Epithelial cell of esophagus (primary cell): ENCODE measurements at regions not wholly inside any gene's neighbourhood (a gene's known extent, or its start where the extent isn't known, plus 50 kb on each side); places are given as distances from the start of the nearest gene placed in this dataset.

Experiments used
- DNase-seq: peaks from one replicate; pipeline ENCODE4 v3.0.0; 2010; ENCODE audit warnings: low read depth
- H3K4me3 ChIP-seq: 2 replicates; pipeline ENCODE4 v1.5.1; 2011; ENCODE audit warnings: mild to moderate bottlenecking, low read length, control low read depth
- TF ChIP-seq, protein P1 (sequence below): IDR thresholded peaks from 2 replicates; pipeline ENCODE4 v1.5.1; 2011; ENCODE audit warnings: low read depth, mild to moderate bottlenecking, low read length, control low read depth, inconsistent platforms; ENCODE audit not compliant: insufficient read depth; ENCODE audit errors: missing control alignments

DNA sequence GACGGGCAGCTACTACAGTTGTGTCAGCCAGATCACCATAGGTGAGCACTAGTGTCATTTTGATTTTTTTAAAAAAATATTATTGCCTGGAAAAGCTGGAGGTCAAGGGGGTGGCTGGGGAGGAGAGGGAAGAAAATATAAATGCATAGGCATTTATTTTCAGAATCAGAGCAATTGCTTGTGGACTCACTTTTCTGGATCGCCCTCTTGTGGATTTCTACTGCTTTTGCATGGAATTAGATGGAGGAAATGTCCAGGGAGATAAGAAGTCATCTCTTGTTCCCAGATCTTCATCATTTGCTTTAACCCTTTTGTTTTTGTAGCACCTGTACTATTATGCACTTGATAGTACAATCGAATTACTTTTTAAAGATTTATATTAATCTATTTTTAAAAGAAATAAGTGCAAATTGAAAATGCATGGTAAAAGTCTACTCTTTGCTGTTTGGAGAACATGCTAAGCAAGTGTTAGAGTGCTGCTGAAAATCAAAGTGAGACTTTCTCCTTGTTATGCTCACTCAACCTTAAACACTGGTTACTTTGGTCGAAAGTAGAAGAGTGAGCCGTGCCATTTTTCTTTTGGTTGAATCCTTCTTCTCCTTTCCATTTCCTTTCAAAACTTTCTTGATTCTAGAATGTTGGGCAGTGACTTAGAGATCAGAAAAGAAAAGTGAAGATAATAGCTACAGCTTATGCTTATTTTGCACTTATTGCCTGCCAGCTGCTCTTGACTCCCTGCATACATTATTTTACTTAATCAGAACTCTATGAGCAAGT lies 60.6 kb upstream of the ANO4 start:
- peak; percentile 65 for DNase-seq
- H3K4me3 ChIP-seq, result no peak overlapping the region
- TF ChIP-seq, protein P1, sequence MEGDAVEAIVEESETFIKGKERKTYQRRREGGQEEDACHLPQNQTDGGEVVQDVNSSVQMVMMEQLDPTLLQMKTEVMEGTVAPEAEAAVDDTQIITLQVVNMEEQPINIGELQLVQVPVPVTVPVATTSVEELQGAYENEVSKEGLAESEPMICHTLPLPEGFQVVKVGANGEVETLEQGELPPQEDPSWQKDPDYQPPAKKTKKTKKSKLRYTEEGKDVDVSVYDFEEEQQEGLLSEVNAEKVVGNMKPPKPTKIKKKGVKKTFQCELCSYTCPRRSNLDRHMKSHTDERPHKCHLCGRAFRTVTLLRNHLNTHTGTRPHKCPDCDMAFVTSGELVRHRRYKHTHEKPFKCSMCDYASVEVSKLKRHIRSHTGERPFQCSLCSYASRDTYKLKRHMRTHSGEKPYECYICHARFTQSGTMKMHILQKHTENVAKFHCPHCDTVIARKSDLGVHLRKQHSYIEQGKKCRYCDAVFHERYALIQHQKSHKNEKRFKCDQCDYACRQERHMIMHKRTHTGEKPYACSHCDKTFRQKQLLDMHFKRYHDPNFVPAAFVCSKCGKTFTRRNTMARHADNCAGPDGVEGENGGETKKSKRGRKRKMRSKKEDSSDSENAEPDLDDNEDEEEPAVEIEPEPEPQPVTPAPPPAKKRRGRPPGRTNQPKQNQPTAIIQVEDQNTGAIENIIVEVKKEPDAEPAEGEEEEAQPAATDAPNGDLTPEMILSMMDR, result peak; percentile 80

DNA sequence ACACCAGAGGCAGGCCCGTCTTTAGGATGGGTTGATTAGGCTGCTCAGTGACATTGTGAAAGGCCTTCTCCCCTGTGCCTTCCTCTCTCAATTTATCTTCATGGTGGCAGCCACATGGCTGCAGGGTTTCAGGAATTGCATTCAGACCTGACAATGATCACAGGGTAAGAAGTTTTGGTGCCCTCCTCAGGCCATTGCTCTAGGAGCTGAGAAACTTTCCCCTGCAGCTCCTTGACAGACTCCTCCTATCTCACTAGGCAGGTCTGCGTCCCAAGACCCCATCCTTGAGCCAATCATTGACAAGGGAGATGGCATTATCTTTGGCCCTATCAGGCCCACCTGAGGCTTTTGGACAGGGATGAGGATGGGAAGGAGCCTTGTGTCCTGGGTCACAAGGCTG lies 57.4 kb upstream of the ANO4 start:
- DNase-seq, result no peak
- TF ChIP-seq, protein P1, result no peak
- no peak overlapping the region for H3K4me3 ChIP-seq

DNA sequence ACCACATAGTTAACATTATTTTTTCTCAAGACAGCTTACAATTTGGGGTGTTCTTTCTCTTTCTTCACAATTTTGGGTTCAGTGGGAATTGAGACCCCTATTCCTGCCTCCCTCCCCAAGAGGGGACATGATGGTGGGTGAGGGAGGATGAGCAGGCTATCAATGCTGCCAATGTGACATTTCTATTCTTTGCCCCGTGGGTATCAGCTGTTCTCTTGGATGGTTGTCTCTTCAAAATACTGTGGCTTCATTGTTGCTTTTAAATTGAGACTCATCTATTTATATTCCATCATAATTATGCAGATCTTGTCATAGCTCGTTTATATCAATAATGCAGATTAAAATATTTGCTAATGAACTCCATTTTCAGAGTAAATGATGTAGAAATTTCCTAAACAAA lies 56.5 kb upstream of the ANO4 start:
- H3K4me3 ChIP-seq, result no peak overlapping the region
- TF ChIP-seq, protein P1, result no peak
- no peak for DNase-seq

DNA sequence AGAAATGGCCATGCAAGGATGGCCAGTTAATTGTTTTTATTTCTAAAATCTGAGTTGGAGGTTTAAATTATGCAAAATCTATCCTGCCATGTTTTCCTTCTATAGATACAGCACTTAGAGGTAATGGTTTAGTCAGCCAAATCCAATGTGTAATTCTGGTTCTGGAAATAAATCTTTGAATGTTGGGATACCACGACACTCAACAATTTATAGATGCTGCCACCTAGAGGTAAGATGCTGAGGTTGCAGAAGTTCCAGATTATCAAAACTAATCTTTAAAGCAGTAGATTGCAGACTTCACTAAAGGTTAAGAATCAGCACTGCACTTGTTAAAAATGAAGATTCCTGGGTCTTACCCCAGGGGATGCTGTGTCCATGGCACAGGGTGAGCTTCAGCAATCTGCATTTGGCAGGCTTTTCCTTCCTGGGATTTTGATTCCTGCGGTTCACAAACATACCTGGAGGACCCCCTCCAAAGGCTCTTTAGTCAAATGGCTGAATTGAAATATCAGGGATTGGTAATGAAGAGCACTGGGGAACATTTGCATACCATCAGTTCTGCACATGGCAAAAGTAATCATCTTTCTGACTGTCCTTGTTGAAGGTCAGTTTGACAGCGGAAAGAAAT lies 53.4 kb upstream of the ANO4 start:
- TF ChIP-seq, protein P1, result peak; percentile 73
- no peak overlapping the region for H3K4me3 ChIP-seq
- DNase-seq, result peak; percentile 41

DNA sequence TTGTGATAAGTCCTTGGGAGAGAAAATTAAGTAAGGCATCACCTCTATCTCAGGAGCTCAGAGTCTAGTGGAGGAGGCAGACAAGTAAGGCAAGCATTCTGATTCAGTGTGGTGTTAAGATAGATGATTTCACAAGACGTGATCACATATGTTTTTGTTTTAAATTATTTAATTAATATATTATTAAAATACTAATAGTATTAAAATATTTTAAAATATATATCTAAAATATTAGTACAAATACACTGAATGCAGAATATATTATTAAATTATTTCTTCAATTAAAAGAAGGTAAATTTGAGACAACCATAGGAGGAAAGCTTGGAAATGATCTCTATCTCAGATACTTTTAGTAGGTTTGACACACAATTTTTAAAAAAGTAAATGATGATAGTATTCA lies 51.5 kb upstream of the ANO4 start:
- H3K4me3 ChIP-seq, result no peak overlapping the region
- no peak for DNase-seq
- TF ChIP-seq, protein P1, result no peak
